ENCODE measurements at regions not wholly inside any gene's neighbourhood (a gene's known extent, or its start where the extent isn't known, plus 50 kb on each side); places are given as distances from the start of the nearest gene placed in this dataset.

GRCh38 chr10:30770816-30771215 is 141.3 kb upstream of the LYZL2 start:
- intact Hi-C loops (cut with DNase I) = no loop called here

GRCh38 chr10:30770229-30770628 is 140.7 kb upstream of the LYZL2 start:
- DNase-seq (no peak), ATAC-seq (ENCODE audit: low FRiP score) (no peak)
- intact Hi-C loops (cut with DNase I) = no loop called here
- Histone ChIP-seq H3K27me3 (ENCODE audit: control insufficient read depth in 1 of 2, insufficient read depth in 2 of 2, low read length in 1 of 2) (no peaks in the 10 kb centered on the region), H3K9me3 (ENCODE audit: control insufficient read depth, low read length) (no peaks in the 10 kb centered on the region), H3K27ac (ENCODE audit: low read depth in 1 of 2, low read length in 2 of 2) (no peak overlapping the region), H3K4me3 (ENCODE audit: low read length in 2 of 2) (no peak overlapping the region), H3K36me3 (ENCODE audit: control insufficient read depth in 1 of 2, insufficient read depth in 2 of 2, low read length in 1 of 2) (no peaks in the 10 kb centered on the region), H3K4me1 (ENCODE audit: control insufficient read depth in 1 of 2, insufficient read depth in 2 of 2, low read length in 2 of 2) (no peaks in the 10 kb centered on the region)
- WGBS, 2 donors = 99 to 100% methylated on average over 2 of the region's 2 CpGs

More at GRCh38 chr10:30770816-30771215, 141.3 kb upstream of the LYZL2 start:
- Histone ChIP-seq H3K36me3 (ENCODE audit: control insufficient read depth in 1 of 2, insufficient read depth in 2 of 2, low read length in 1 of 2) (no peaks in the 10 kb centered on the region), H3K4me1 (ENCODE audit: control insufficient read depth in 1 of 2, insufficient read depth in 2 of 2, low read length in 2 of 2) (no peaks in the 10 kb centered on the region), H3K4me3 (ENCODE audit: low read length in 2 of 2) (no peak overlapping the region), H3K9me3 (ENCODE audit: control insufficient read depth, low read length) (no peaks in the 10 kb centered on the region), H3K27me3 (ENCODE audit: control insufficient read depth in 1 of 2, insufficient read depth in 2 of 2, low read length in 1 of 2) (no peaks in the 10 kb centered on the region), H3K27ac (ENCODE audit: low read depth in 1 of 2, low read length in 2 of 2) (no peak overlapping the region)
- 46 to 47% methylated on average over 1 of the region's 1 CpG for WGBS, 2 donors
- DNase-seq = no peak
- no peak for ATAC-seq (ENCODE audit: low FRiP score)

- no peaks in the 10 kb centered on the region for H3K4me1 ChIP-seq (ENCODE audit: control insufficient read depth in 1 of 2, insufficient read depth in 2 of 2, low read length in 2 of 2)
- intact Hi-C loops (cut with DNase I) = no loop called here
- 92 to 96% methylated on average over 16 of the region's 16 CpGs for WGBS, 2 donors
- no peak overlapping the region for H3K27ac ChIP-seq (ENCODE audit: low read depth in 1 of 2, low read length in 2 of 2)
- no peak overlapping the region for H3K4me3 ChIP-seq (ENCODE audit: low read length in 2 of 2)
- no peaks in the 10 kb centered on the region for H3K27me3 ChIP-seq (ENCODE audit: control insufficient read depth in 1 of 2, insufficient read depth in 2 of 2, low read length in 1 of 2)
- ATAC-seq (ENCODE audit: low FRiP score) = no peak
- no peak for DNase-seq
- H3K9me3 ChIP-seq (ENCODE audit: control insufficient read depth, low read length) = no peaks in the 10 kb centered on the region
- no peaks in the 10 kb centered on the region for H3K36me3 ChIP-seq (ENCODE audit: control insufficient read depth in 1 of 2, insufficient read depth in 2 of 2, low read length in 1 of 2)
Measured at GRCh38 chr10:30769361-30769760, 139.8 kb upstream of the LYZL2 start.

- Histone ChIP-seq H3K9me3 (ENCODE audit: control insufficient read depth, low read length) (no peaks in the 10 kb centered on the region), H3K4me3 (ENCODE audit: low read length in 2 of 2) (no peak overlapping the region), H3K4me1 (ENCODE audit: control insufficient read depth in 1 of 2, insufficient read depth in 2 of 2, low read length in 2 of 2) (no peaks in the 10 kb centered on the region), H3K36me3 (ENCODE audit: control insufficient read depth in 1 of 2, insufficient read depth in 2 of 2, low read length in 1 of 2) (no peaks in the 10 kb centered on the region), H3K27ac (ENCODE audit: low read depth in 1 of 2, low read length in 2 of 2) (no peak overlapping the region), H3K27me3 (ENCODE audit: control insufficient read depth in 1 of 2, insufficient read depth in 2 of 2, low read length in 1 of 2) (no peaks in the 10 kb centered on the region)
- ATAC-seq (ENCODE audit: low FRiP score) = no peak
- 91 to 94% methylated on average over 8 of the region's 8 CpGs for WGBS, 2 donors
- no peak for DNase-seq
- intact Hi-C loops (cut with DNase I) = no loop called here
Measured at GRCh38 chr10:30765616-30766015, 136.1 kb upstream of the LYZL2 start.

GRCh38 chr10:30765022-30765615 is 135.6 kb upstream of the LYZL2 start:
- intact Hi-C loops (cut with DNase I) = no loop called here
- Histone ChIP-seq H3K9me3 (ENCODE audit: control insufficient read depth, low read length) (no peaks in the 10 kb centered on the region), H3K27ac (ENCODE audit: low read depth in 1 of 2, low read length in 2 of 2) (no peak overlapping the region), H3K27me3 (ENCODE audit: control insufficient read depth in 1 of 2, insufficient read depth in 2 of 2, low read length in 1 of 2) (no peaks in the 10 kb centered on the region), H3K4me1 (ENCODE audit: control insufficient read depth in 1 of 2, insufficient read depth in 2 of 2, low read length in 2 of 2) (no peaks in the 10 kb centered on the region), H3K4me3 (ENCODE audit: low read length in 2 of 2) (no peak overlapping the region), H3K36me3 (ENCODE audit: control insufficient read depth in 1 of 2, insufficient read depth in 2 of 2, low read length in 1 of 2) (no peaks in the 10 kb centered on the region)
- ATAC-seq (ENCODE audit: low FRiP score) = no peak
- WGBS, 2 donors = 78 to 83% methylated on average over 11 of the region's 11 CpGs
- no peak for DNase-seq

GRCh38 chr10:30763918-30764317 is 134.4 kb upstream of the LYZL2 start:
- Histone ChIP-seq H3K27me3 (ENCODE audit: control insufficient read depth in 1 of 2, insufficient read depth in 2 of 2, low read length in 1 of 2) (no peaks in the 10 kb centered on the region), H3K9me3 (ENCODE audit: control insufficient read depth, low read length) (no peaks in the 10 kb centered on the region), H3K36me3 (ENCODE audit: control insufficient read depth in 1 of 2, insufficient read depth in 2 of 2, low read length in 1 of 2) (no peaks in the 10 kb centered on the region), H3K4me1 (ENCODE audit: control insufficient read depth in 1 of 2, insufficient read depth in 2 of 2, low read length in 2 of 2) (no peaks in the 10 kb centered on the region), H3K27ac (ENCODE audit: low read depth in 1 of 2, low read length in 2 of 2) (no peak overlapping the region), H3K4me3 (ENCODE audit: low read length in 2 of 2) (no peak overlapping the region)
- no peak for ATAC-seq (ENCODE audit: low FRiP score)
- intact Hi-C loops (cut with DNase I) = no loop called here
- WGBS, 2 donors = 67 to 83% methylated on average over 11 of the region's 11 CpGs
- DNase-seq = peak in 1 of 2 donors; percentile 85

- no peak overlapping the region for H3K27ac ChIP-seq (ENCODE audit: low read depth in 1 of 2, low read length in 2 of 2)
- no peaks in the 10 kb centered on the region for H3K36me3 ChIP-seq (ENCODE audit: control insufficient read depth in 1 of 2, insufficient read depth in 2 of 2, low read length in 1 of 2)
- DNase-seq (no peak), ATAC-seq (ENCODE audit: low FRiP score) (no peak)
- WGBS, 2 donors = 79 to 88% methylated on average over 2 of the region's 2 CpGs
- intact Hi-C loops (cut with DNase I) = no loop called here
- H3K4me3 ChIP-seq (ENCODE audit: low read length in 2 of 2) = no peak overlapping the region
- H3K4me1 ChIP-seq (ENCODE audit: control insufficient read depth in 1 of 2, insufficient read depth in 2 of 2, low read length in 2 of 2) = no peaks in the 10 kb centered on the region
- no peaks in the 10 kb centered on the region for H3K27me3 ChIP-seq (ENCODE audit: control insufficient read depth in 1 of 2, insufficient read depth in 2 of 2, low read length in 1 of 2)
- H3K9me3 ChIP-seq (ENCODE audit: control insufficient read depth, low read length) = no peaks in the 10 kb centered on the region
Measured at GRCh38 chr10:30762620-30763019, 133.1 kb upstream of the LYZL2 start.

GRCh38 chr10:30759423-30759822 is 129.9 kb upstream of the LYZL2 start:
- ATAC-seq (ENCODE audit: low FRiP score) (no peak), DNase-seq (no peak)
- Histone ChIP-seq H3K27ac (ENCODE audit: low read depth in 1 of 2, low read length in 2 of 2) (no peak overlapping the region), H3K27me3 (ENCODE audit: control insufficient read depth in 1 of 2, insufficient read depth in 2 of 2, low read length in 1 of 2) (no peaks in the 10 kb centered on the region), H3K36me3 (ENCODE audit: control insufficient read depth in 1 of 2, insufficient read depth in 2 of 2, low read length in 1 of 2) (no peaks in the 10 kb centered on the region), H3K9me3 (ENCODE audit: control insufficient read depth, low read length) (no peaks in the 10 kb centered on the region), H3K4me3 (ENCODE audit: low read length in 2 of 2) (no peak overlapping the region), H3K4me1 (ENCODE audit: control insufficient read depth in 1 of 2, insufficient read depth in 2 of 2, low read length in 2 of 2) (no peaks in the 10 kb centered on the region)
- 52 to 55% methylated on average over 3 of the region's 3 CpGs for WGBS, 2 donors
- intact Hi-C loops (cut with DNase I) = loop anchor here in 1 of 2 donors (10.0 kb wide), 1 partner anchor 1045 kb away; no protein-coding TSS in a partner anchor

- Histone ChIP-seq H3K27me3 (ENCODE audit: control insufficient read depth in 1 of 2, insufficient read depth in 2 of 2, low read length in 1 of 2) (no peaks in the 10 kb centered on the region), H3K9me3 (ENCODE audit: control insufficient read depth, low read length) (no peaks in the 10 kb centered on the region), H3K36me3 (ENCODE audit: control insufficient read depth in 1 of 2, insufficient read depth in 2 of 2, low read length in 1 of 2) (no peaks in the 10 kb centered on the region), H3K27ac (ENCODE audit: low read depth in 1 of 2, low read length in 2 of 2) (no peak overlapping the region), H3K4me1 (ENCODE audit: control insufficient read depth in 1 of 2, insufficient read depth in 2 of 2, low read length in 2 of 2) (no peaks in the 10 kb centered on the region), H3K4me3 (ENCODE audit: low read length in 2 of 2) (no peak overlapping the region)
- intact Hi-C loops (cut with DNase I) = loop anchor here in 1 of 2 donors (10.0 kb wide), 1 partner anchor 1046 kb away; no protein-coding TSS in a partner anchor
- DNase-seq = no peak
- no peak for ATAC-seq (ENCODE audit: low FRiP score)
- 84 to 86% methylated on average over 1 of the region's 1 CpG for WGBS, 2 donors
Measured at GRCh38 chr10:30758338-30758737, 128.8 kb upstream of the LYZL2 start.
